AG04449 (cell line): ENCODE measurements at regions not wholly inside any gene's neighbourhood (a gene's known extent, or its start where the extent isn't known, plus 50 kb on each side); places are given as distances from the start of the nearest gene placed in this dataset.
"Not testable (repeated sequence)": the region's sequence is repeated elsewhere in the genome, so short reads cannot be mapped to it uniquely, and the experiment has no call there.

Experiments
- CTCF ChIA-PET: fragments of 350-600 bp; formaldehyde crosslinking; extraction: SDS; loops from one replicate; lab custom pipeline; 2021; ENCODE audit warnings: antibody characterized with exemption; lab: Yijun Ruan, JAX
- POLR2A ChIA-PET: fragments of 400-600, 350-600 bp; formaldehyde crosslinking; extraction: SDS; loops from one replicate; lab custom pipeline; 2020; ENCODE audit warnings: antibody characterized with exemption, inconsistent platforms; lab: Yijun Ruan, JAX
- DNase-seq: peaks from one replicate; pipeline ENCODE4 v3.0.0-alpha.2; 2010; ENCODE audit warnings: low read depth, low spot score
- H3K4me3 ChIP-seq: 2 replicates; pipeline ENCODE4 v1.5.1; 2011; ENCODE audit warnings: low read depth, mild to moderate bottlenecking, control low read depth, low read length
- TF ChIP-seq, protein P1 (sequence below): IDR thresholded peaks from one replicate; pipeline ENCODE4 v1.5.1; 2011; ENCODE audit warnings: mild to moderate bottlenecking, moderate library complexity, low read length, control low read depth, inconsistent platforms; ENCODE audit not compliant: insufficient read depth; ENCODE audit errors: missing control alignments

DNA sequence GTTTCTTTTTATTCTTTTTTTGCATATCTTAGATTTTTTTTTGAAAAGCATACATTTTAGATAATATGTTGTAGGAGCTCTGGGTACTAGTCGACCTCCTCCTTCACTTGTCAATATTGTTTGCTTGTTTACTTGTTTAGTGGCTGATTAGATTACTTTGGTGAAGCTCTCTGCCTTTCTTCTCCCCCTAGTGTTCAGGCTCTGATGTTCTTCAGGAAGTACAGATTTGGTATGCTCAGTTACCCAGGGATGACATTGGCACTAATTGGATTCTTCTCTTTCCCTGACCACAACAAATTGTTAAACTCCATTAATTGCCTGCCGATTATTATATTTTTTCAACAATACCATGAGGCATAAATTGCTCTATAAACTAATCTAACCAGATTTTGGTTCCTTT is 491.2 kb downstream of the SUCLG1 start:
- no peak overlapping the region for H3K4me3 ChIP-seq
- ChIA-PET POLR2A (no interaction called here), CTCF (no interaction called here)
- TF ChIP-seq, protein P1, sequence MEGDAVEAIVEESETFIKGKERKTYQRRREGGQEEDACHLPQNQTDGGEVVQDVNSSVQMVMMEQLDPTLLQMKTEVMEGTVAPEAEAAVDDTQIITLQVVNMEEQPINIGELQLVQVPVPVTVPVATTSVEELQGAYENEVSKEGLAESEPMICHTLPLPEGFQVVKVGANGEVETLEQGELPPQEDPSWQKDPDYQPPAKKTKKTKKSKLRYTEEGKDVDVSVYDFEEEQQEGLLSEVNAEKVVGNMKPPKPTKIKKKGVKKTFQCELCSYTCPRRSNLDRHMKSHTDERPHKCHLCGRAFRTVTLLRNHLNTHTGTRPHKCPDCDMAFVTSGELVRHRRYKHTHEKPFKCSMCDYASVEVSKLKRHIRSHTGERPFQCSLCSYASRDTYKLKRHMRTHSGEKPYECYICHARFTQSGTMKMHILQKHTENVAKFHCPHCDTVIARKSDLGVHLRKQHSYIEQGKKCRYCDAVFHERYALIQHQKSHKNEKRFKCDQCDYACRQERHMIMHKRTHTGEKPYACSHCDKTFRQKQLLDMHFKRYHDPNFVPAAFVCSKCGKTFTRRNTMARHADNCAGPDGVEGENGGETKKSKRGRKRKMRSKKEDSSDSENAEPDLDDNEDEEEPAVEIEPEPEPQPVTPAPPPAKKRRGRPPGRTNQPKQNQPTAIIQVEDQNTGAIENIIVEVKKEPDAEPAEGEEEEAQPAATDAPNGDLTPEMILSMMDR: no peak
- DNase-seq: no peak

DNA sequence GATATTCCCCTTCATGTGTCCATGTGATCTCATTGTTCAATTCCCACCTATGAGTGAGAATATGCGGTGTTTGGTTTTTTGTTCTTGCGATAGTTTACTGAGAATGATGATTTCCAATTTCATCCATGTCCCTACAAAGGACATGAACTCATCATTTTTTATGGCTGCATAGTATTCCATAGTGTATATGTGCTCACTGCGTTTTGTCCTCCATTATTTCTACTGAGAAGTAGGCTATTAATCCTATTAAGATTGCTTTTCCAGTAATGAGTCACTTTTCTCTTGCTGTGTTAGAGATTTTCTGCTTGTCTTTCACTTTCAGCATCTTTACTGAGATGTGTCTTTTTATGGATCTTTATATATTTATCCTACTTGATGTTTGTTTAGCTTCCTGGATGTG is 492.1 kb downstream of the SUCLG1 start:
- CTCF ChIA-PET, POLR2A ChIA-PET, DNase-seq, H3K4me3 ChIP-seq: not testable (repeated sequence)

DNA sequence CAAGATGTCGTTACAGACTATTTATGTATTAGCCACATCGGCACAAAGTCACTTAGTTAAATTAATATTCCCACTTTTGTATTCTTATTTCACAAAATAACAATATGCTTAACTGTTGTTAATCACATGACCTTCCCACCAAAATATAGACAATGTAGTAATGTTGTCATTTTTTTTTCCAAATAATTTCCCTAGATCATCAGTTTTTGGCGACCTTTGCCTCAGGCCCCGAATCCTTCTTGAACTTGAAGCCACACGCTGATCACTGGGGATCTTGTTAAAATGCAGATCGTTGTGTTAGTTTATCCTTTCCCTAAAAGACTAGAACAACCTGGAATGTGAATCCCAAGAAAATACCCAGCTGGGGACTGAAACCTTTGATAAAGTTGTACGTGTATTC is 497.6 kb downstream of the SUCLG1 start:
- no peak for DNase-seq
- TF ChIP-seq, protein P1: no peak
- POLR2A ChIA-PET: no interaction called here
- CTCF ChIA-PET: no interaction called here
- H3K4me3 ChIP-seq: no peak overlapping the region

DNA sequence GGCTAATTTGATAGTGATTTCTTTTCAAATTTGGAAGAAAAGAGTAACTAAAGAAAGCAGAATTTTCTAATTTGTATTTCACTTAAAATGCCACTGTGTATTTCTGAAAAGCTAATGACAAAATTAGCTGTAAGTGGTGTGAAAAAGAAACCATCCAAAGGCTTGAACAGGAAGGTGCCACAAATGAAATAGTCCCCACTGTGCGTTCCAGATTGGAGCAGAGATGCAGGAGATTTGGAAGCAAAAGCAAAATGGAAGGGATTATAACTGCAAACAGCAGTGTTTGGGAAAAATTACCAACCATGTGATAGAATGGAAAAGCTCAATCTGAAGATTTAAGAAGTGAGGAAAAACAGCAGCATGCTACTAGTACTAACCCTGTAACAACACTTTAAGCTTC is 498.7 kb downstream of the SUCLG1 start:
- ChIA-PET CTCF (no interaction called here), POLR2A (no interaction called here)
- no peak for DNase-seq
- H3K4me3 ChIP-seq: no peak overlapping the region
- TF ChIP-seq, protein P1: no peak

DNA sequence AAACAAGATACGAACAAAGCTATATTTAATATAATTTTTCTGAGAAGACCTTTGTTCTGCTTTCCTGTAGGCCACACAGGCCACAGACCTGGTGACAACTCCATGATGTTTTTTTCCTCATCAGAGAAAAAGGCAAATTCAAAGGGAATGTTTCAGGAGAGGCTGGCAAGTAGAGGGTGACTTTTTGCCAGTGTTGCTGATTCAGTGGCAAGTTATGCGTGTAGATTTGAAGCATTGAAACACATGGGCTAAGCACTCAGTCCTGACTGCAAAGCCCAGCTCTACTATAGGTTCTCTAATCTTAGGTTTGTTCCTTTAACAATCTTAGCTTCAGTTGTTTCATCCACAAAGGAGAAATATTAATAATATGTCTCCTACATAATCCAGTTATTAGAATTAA is 499.8 kb downstream of the SUCLG1 start:
- DNase-seq: no peak
- ChIA-PET CTCF (no interaction called here), POLR2A (no interaction called here)
- no peak overlapping the region for H3K4me3 ChIP-seq
- TF ChIP-seq, protein P1: no peak

DNA sequence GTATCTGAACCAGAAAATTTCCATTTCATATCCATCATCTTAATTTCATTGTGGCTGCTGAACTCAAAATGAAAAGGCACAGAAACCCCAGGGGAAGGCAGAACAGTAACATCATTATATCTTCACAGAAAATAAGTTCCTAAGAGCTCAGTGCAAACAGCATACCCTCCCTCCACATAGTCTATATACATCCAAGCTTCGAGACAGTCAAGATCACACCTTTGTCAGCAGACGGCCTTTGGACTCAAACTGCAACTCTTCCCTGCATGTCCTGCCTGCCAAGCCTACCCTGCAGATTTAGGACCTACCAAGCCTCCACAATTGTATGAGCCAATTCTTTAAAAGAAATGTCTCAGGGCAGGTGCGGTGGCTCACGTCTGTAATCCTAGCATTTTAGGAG is 502.1 kb downstream of the SUCLG1 start:
- CTCF ChIA-PET: no interaction called here
- TF ChIP-seq, protein P1: no peak
- POLR2A ChIA-PET: no interaction called here
- no peak for DNase-seq
- no peak overlapping the region for H3K4me3 ChIP-seq

DNA sequence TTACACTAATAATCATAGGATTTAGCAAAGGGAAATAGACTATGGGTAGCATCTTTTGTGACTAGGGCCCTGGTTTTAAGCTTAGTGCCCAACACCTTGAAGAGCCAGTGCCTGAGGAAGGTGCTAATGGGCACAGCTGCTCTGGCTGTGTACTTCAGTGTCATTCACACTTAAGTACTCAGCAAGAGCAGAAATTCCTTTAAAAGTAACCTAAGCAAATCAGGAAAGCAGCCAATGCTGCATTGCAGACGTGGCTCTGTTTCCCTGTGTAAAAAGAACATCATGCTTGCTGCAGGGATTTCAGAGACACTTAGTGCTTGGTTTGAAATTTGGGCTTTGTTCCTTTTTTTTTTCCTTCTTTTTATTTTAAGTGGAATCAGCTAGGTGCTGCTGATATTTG is 505.4 kb downstream of the SUCLG1 start:
- H3K4me3 ChIP-seq: no peak overlapping the region
- TF ChIP-seq, protein P1: no peak
- POLR2A ChIA-PET: no interaction called here
- DNase-seq: no peak
- CTCF ChIA-PET: no interaction called here
